ENCODE measurements at regions not wholly inside any gene's neighbourhood (a gene's known extent, or its start where the extent isn't known, plus 50 kb on each side); places are given as distances from the start of the nearest gene placed in this dataset.

DNA sequence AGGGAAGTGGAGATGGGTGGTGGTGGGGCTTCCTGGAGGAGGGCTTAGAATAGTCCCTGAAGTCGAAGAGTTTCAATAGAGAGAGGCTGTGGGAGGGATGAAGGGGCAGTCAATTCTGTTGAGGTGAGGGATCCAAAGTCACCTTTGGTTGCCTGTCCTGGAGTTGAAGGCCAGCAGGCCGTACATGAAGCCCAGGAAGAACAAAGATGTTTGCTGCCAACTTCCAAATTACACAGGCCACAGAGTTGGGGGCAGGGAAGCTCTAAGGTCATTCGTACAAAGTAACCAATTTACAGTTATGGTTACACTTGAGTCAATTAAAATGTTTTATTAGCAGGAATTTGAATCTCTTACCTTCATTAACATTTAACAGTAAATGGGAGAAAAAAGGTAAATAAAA lies 77.9 kb downstream of the FOXB1 start:
- no peak for TF ChIP-seq EZH2 (IDR thresholded peaks at IDR 0.05; ENCODE audit: low read length, missing control alignments)
- no peak for TF ChIP-seq CTCF (conservative IDR thresholded peaks at IDR 0.05 in 1 of 2, IDR thresholded peaks at IDR 0.05 in 1 of 2; ENCODE audit: low read depth in 1 of 2, low read length in 2 of 2)

All from fibroblast of lung (primary cell).